HL-60 (cell line): ENCODE measurements at regions not wholly inside any gene's neighbourhood (a gene's known extent, or its start where the extent isn't known, plus 50 kb on each side); places are given as distances from the start of the nearest gene placed in this dataset.

Source experiments
- DNase-seq, 2 experiments: peaks; one replicate each; pipeline ENCODE4 v3.0.0-alpha.2; 2010 to 2020; ENCODE audit warnings: low read depth in 1 of 2, low spot score in 1 of 2
- H3K27ac ChIP-seq: fragments of 250-450 bp; sonication (Bioruptor Pico); replicated peaks from 2 replicates; pipeline ENCODE4 v1.5.1; 2020; ENCODE audit warnings: mild to moderate bottlenecking, moderate library complexity
- H3K27me3 ChIP-seq: fragments of 250-450 bp; sonication (Bioruptor Pico); 2 replicates; pipeline ENCODE4 v1.5.1; 2021; ENCODE audit warnings: mild to moderate bottlenecking, moderate library complexity; ENCODE audit not compliant: insufficient read depth, poor library complexity, severe bottlenecking
- H3K4me3 ChIP-seq: replicated peaks from 2 replicates; pipeline ENCODE4 v1.5.1; 2011; ENCODE audit warnings: mild to moderate bottlenecking, control low read depth, low read length; ENCODE audit not compliant: insufficient read depth
- CTCF ChIP-seq: IDR thresholded peaks from one replicate; pipeline ENCODE4 v1.5.1; 2011; ENCODE audit warnings: low read length, control low read depth, inconsistent platforms; ENCODE audit not compliant: insufficient read depth
- GABPA ChIP-seq: IDR thresholded peaks from 2 replicates; pipeline ENCODE4 v1.6.1; 2012; ENCODE audit warnings: low read depth
- POLR2AphosphoS5 ChIP-seq: IDR thresholded peaks from 2 replicates; pipeline ENCODE4 v1.6.1; 2012; ENCODE audit warnings: low read depth
- REST ChIP-seq: IDR thresholded peaks from 2 replicates; pipeline ENCODE4 v1.6.1; 2012; ENCODE audit warnings: low read depth; ENCODE audit not compliant: insufficient replicate concordance
- SPI1 ChIP-seq: IDR thresholded peaks from 2 replicates; pipeline ENCODE4 v1.6.1; 2012; ENCODE audit warnings: low read depth, mild to moderate bottlenecking, borderline replicate concordance

- Histone ChIP-seq H3K27me3 (no peaks in the 10 kb centered on the region), H3K27ac (no peak overlapping the region), H3K4me3 (no peak overlapping the region)
- no peak for DNase-seq
- TF ChIP-seq GABPA (no peak), SPI1 (no peak), POLR2AphosphoS5 (no peak), CTCF (no peak), REST (no peak)
These were observed 61.9 kb upstream of the AKIRIN2 start for GRCh38 chr6:87763901-87764300.

DNA sequence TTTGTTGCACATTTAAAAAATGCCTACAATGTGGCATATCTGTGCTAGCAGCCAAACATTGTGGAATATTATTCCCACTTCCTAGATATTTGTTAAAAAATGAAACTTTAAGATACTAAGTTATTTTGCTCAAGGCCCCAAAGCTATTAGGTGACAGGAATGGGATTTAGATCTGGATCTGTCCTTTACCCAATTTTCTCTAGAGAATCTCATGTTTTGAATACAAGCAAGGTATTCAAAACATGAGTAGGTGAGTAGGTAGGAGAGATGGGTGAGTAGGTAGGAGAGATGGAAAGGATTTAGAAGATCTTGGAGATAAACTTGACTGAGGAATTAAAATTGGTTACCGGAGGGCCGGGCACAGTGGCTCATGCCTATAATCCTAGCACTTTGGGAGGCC lies 61.2 kb upstream of the AKIRIN2 start:
- DNase-seq = no peak
- Histone ChIP-seq H3K27ac (no peak overlapping the region), H3K4me3 (no peak overlapping the region), H3K27me3 (no peaks in the 10 kb centered on the region)
- TF ChIP-seq SPI1 (no peak), GABPA (no peak)

- no peak overlapping the region for H3K27ac ChIP-seq
- DNase-seq = no peak
- no peak for TF ChIP-seq CTCF
- TF ChIP-seq GABPA = no peak
- no peak for TF ChIP-seq REST
- TF ChIP-seq SPI1 = no peak
- no peak for TF ChIP-seq POLR2AphosphoS5
These were observed 60.1 kb upstream of the AKIRIN2 start for GRCh38 chr6:87762116-87762515.

GRCh38 chr6:87757792-87758191 lies 55.8 kb upstream of the AKIRIN2 start:
- no peak overlapping the region for H3K27ac ChIP-seq
- no peak for TF ChIP-seq REST
- TF ChIP-seq GABPA = no peak
- TF ChIP-seq POLR2AphosphoS5 = no peak
- TF ChIP-seq CTCF = no peak
- TF ChIP-seq SPI1 = no peak
- no peak for DNase-seq
- no peaks in the 10 kb centered on the region for H3K27me3 ChIP-seq
- H3K4me3 ChIP-seq = no peak overlapping the region

More at GRCh38 chr6:87762116-87762515, 60.1 kb upstream of the AKIRIN2 start:
- Histone ChIP-seq H3K27me3 (no peaks in the 10 kb centered on the region), H3K4me3 (no peak overlapping the region)
